ENCODE measurements at regions not wholly inside any gene's neighbourhood (a gene's known extent, or its start where the extent isn't known, plus 50 kb on each side); places are given as distances from the start of the nearest gene placed in this dataset.
"Not testable (repeated sequence)": the region's sequence is repeated elsewhere in the genome, so short reads cannot be mapped to it uniquely, and the experiment has no call there.

GRCh38 chr20:48219306-48219705 is 434.0 kb upstream of the SULF2 start:
- no peak for DNase-seq
- Mint-ChIP-seq H3K4me1 (no peaks in the 10 kb centered on the region), H3K36me3 (no peaks in the 10 kb centered on the region), H3K4me3 (no peak overlapping the region), H3K27me3 (peaks cover 8 to 36% of the 10 kb centered on the region in 2 donors), H3K9me3 (no peaks in the 10 kb centered on the region), H3K27ac (no peak overlapping the region)
- POLR2A ChIA-PET = no interaction called here
- CTCF ChIA-PET = no interaction called here
- Histone ChIP-seq H3K4me1 (ENCODE audit: insufficient read depth, low read length) (no peaks in the 10 kb centered on the region), H3K27ac (ENCODE audit: low read depth, low read length) (no peak overlapping the region), H3K36me3 (ENCODE audit: insufficient read depth, low read length) (no peaks in the 10 kb centered on the region), H3K27me3 (ENCODE audit: insufficient read depth, low read length, poor library complexity, severe bottlenecking) (no peaks in the 10 kb centered on the region), H3K9me3 (ENCODE audit: low read length) (no peaks in the 10 kb centered on the region), H3K4me3 (ENCODE audit: low read length) (no peak overlapping the region)

GRCh38 chr20:48217190-48217589 is 431.9 kb upstream of the SULF2 start:
- no peaks in the 10 kb centered on the region for H3K36me3 ChIP-seq (ENCODE audit: insufficient read depth, low read length)
- CTCF ChIA-PET = no interaction called here
- Mint-ChIP-seq H3K27me3 (peaks cover 2 to 25% of the 10 kb centered on the region in 2 donors), H3K9me3 (no peaks in the 10 kb centered on the region), H3K4me1 (no peaks in the 10 kb centered on the region), H3K36me3 (no peaks in the 10 kb centered on the region), H3K27ac (peak overlapping the region in 1 of 8 donors; percentile 9), H3K4me3 (no peak overlapping the region)
- H3K27me3 ChIP-seq (ENCODE audit: insufficient read depth, low read length, poor library complexity, severe bottlenecking) = no peaks in the 10 kb centered on the region
- no peaks in the 10 kb centered on the region for H3K4me1 ChIP-seq (ENCODE audit: insufficient read depth, low read length)
- no peak for DNase-seq
- no peak overlapping the region for H3K27ac ChIP-seq (ENCODE audit: low read depth, low read length)
- POLR2A ChIA-PET = no interaction called here
- H3K4me3 ChIP-seq (ENCODE audit: low read length) = no peak overlapping the region
- no peaks in the 10 kb centered on the region for H3K9me3 ChIP-seq (ENCODE audit: low read length)

GRCh38 chr20:48215536-48215935 is 430.3 kb upstream of the SULF2 start:
- no peaks in the 10 kb centered on the region for H3K9me3 Mint-ChIP-seq
- H3K27ac Mint-ChIP-seq = no peak overlapping the region
- ChIA-PET POLR2A (no interaction called here), CTCF (no interaction called here)
- Histone ChIP-seq H3K4me1 (ENCODE audit: insufficient read depth, low read length) (no peaks in the 10 kb centered on the region), H3K36me3 (ENCODE audit: insufficient read depth, low read length) (no peaks in the 10 kb centered on the region), H3K9me3 (ENCODE audit: low read length) (no peaks in the 10 kb centered on the region), H3K27ac (ENCODE audit: low read depth, low read length) (no peak overlapping the region), H3K4me3 (ENCODE audit: low read length) (no peak overlapping the region), H3K27me3 (ENCODE audit: insufficient read depth, low read length, poor library complexity, severe bottlenecking) (no peaks in the 10 kb centered on the region)
- no peaks in the 10 kb centered on the region for H3K36me3 Mint-ChIP-seq
- no peak overlapping the region for H3K4me3 Mint-ChIP-seq
- no peaks in the 10 kb centered on the region for H3K4me1 Mint-ChIP-seq
- H3K27me3 Mint-ChIP-seq = peaks cover 2 to 25% of the 10 kb centered on the region in 2 donors
- DNase-seq = no peak

GRCh38 chr20:48214601-48215000 is 429.3 kb upstream of the SULF2 start:
- DNase-seq = no peak
- Mint-ChIP-seq H3K4me3 (no peak overlapping the region), H3K4me1 (no peaks in the 10 kb centered on the region), H3K27me3 (peaks cover 2 to 23% of the 10 kb centered on the region in 2 donors), H3K27ac (no peak overlapping the region), H3K9me3 (no peaks in the 10 kb centered on the region), H3K36me3 (no peaks in the 10 kb centered on the region)
- ChIA-PET CTCF (no interaction called here), POLR2A (no interaction called here)
- Histone ChIP-seq H3K9me3 (ENCODE audit: low read length) (no peaks in the 10 kb centered on the region), H3K27ac (ENCODE audit: low read depth, low read length) (no peak overlapping the region), H3K4me1 (ENCODE audit: insufficient read depth, low read length) (no peaks in the 10 kb centered on the region), H3K36me3 (ENCODE audit: insufficient read depth, low read length) (no peaks in the 10 kb centered on the region), H3K4me3 (ENCODE audit: low read length) (no peak overlapping the region), H3K27me3 (ENCODE audit: insufficient read depth, low read length, poor library complexity, severe bottlenecking) (no peaks in the 10 kb centered on the region)

GRCh38 chr20:48213635-48214034 is 428.4 kb upstream of the SULF2 start:
- H3K4me1 ChIP-seq (ENCODE audit: insufficient read depth, low read length); POLR2A ChIA-PET; H3K9me3 ChIP-seq (ENCODE audit: low read length); H3K27ac Mint-ChIP-seq; H3K9me3 Mint-ChIP-seq; H3K27me3 ChIP-seq (ENCODE audit: insufficient read depth, low read length, poor library complexity, severe bottlenecking); H3K4me3 ChIP-seq (ENCODE audit: low read length); H3K36me3 ChIP-seq (ENCODE audit: insufficient read depth, low read length); H3K36me3 Mint-ChIP-seq; CTCF ChIA-PET; H3K4me3 Mint-ChIP-seq; H3K4me1 Mint-ChIP-seq; H3K27ac ChIP-seq (ENCODE audit: low read depth, low read length); DNase-seq: not testable (repeated sequence)
- H3K27me3 Mint-ChIP-seq = peaks cover 2 to 18% of the 10 kb centered on the region in 2 donors

GRCh38 chr20:48212806-48213509 is 427.7 kb upstream of the SULF2 start:
- Mint-ChIP-seq H3K27ac (no peak overlapping the region), H3K36me3 (no peaks in the 10 kb centered on the region), H3K4me1 (no peaks in the 10 kb centered on the region), H3K4me3 (no peak overlapping the region), H3K9me3 (no peaks in the 10 kb centered on the region), H3K27me3 (peaks cover 0 to 18% of the 10 kb centered on the region in 2 donors)
- H3K27ac ChIP-seq (ENCODE audit: low read depth, low read length) = no peak overlapping the region
- no peaks in the 10 kb centered on the region for H3K4me1 ChIP-seq (ENCODE audit: insufficient read depth, low read length)
- POLR2A ChIA-PET = no interaction called here
- DNase-seq = no peak
- no peak overlapping the region for H3K4me3 ChIP-seq (ENCODE audit: low read length)
- CTCF ChIA-PET = no interaction called here
- H3K36me3 ChIP-seq (ENCODE audit: insufficient read depth, low read length) = no peaks in the 10 kb centered on the region
- no peaks in the 10 kb centered on the region for H3K27me3 ChIP-seq (ENCODE audit: insufficient read depth, low read length, poor library complexity, severe bottlenecking)
- H3K9me3 ChIP-seq (ENCODE audit: low read length) = no peaks in the 10 kb centered on the region

- Histone ChIP-seq H3K4me3 (ENCODE audit: low read length) (no peak overlapping the region), H3K4me1 (ENCODE audit: insufficient read depth, low read length) (no peaks in the 10 kb centered on the region), H3K36me3 (ENCODE audit: insufficient read depth, low read length) (no peaks in the 10 kb centered on the region), H3K9me3 (ENCODE audit: low read length) (no peaks in the 10 kb centered on the region), H3K27ac (ENCODE audit: low read depth, low read length) (no peak overlapping the region), H3K27me3 (ENCODE audit: insufficient read depth, low read length, poor library complexity, severe bottlenecking) (no peaks in the 10 kb centered on the region)
- Mint-ChIP-seq H3K4me1 (no peaks in the 10 kb centered on the region), H3K27me3 (peaks cover 0 to 18% of the 10 kb centered on the region in 2 donors), H3K9me3 (no peaks in the 10 kb centered on the region), H3K4me3 (no peak overlapping the region), H3K36me3 (no peaks in the 10 kb centered on the region), H3K27ac (no peak overlapping the region)
- no peak for DNase-seq
- CTCF ChIA-PET = interaction anchor here (0.7 kb wide), 1 partner anchor 9 kb away, joined by 3 read pairs; no protein-coding TSS in a partner anchor
- POLR2A ChIA-PET = no interaction called here
These were observed 426.6 kb upstream of the SULF2 start for GRCh38 chr20:48211847-48212246.

- Histone ChIP-seq H3K4me3 (ENCODE audit: low read length) (no peak overlapping the region), H3K27ac (ENCODE audit: low read depth, low read length) (no peak overlapping the region), H3K36me3 (ENCODE audit: insufficient read depth, low read length) (no peaks in the 10 kb centered on the region), H3K4me1 (ENCODE audit: insufficient read depth, low read length) (no peaks in the 10 kb centered on the region), H3K9me3 (ENCODE audit: low read length) (no peaks in the 10 kb centered on the region), H3K27me3 (ENCODE audit: insufficient read depth, low read length, poor library complexity, severe bottlenecking) (no peaks in the 10 kb centered on the region)
- Mint-ChIP-seq H3K27me3 (peaks cover 0 to 18% of the 10 kb centered on the region in 2 donors), H3K27ac (no peak overlapping the region), H3K4me3 (no peak overlapping the region), H3K9me3 (no peaks in the 10 kb centered on the region), H3K4me1 (no peaks in the 10 kb centered on the region), H3K36me3 (no peaks in the 10 kb centered on the region)
- DNase-seq = no peak
- POLR2A ChIA-PET = no interaction called here
- CTCF ChIA-PET = interaction anchor here (0.7 kb wide), 1 partner anchor 9 kb away, joined by 3 read pairs; no protein-coding TSS in a partner anchor
These were observed 426.0 kb upstream of the SULF2 start for GRCh38 chr20:48211238-48211637.
